Astrocyte (in vitro differentiated cells and primary cell): ENCODE measurements at regions not wholly inside any gene's neighbourhood (a gene's known extent, or its start where the extent isn't known, plus 50 kb on each side); places are given as distances from the start of the nearest gene placed in this dataset.

Experiments
- EZH2 ChIP-seq: IDR thresholded peaks from 2 replicates; pipeline ENCODE4 v1.6.1; 2012; ENCODE audit warnings: mild to moderate bottlenecking, low read length, inconsistent platforms; ENCODE audit not compliant: insufficient read depth
- TF ChIP-seq, protein P1 (sequence below): IDR thresholded peaks from 2 replicates; pipeline ENCODE4 v1.5.1; 2011; ENCODE audit warnings: low read depth, mild to moderate bottlenecking, inconsistent platforms, low read length, moderate library complexity; ENCODE audit not compliant: insufficient read depth

DNA sequence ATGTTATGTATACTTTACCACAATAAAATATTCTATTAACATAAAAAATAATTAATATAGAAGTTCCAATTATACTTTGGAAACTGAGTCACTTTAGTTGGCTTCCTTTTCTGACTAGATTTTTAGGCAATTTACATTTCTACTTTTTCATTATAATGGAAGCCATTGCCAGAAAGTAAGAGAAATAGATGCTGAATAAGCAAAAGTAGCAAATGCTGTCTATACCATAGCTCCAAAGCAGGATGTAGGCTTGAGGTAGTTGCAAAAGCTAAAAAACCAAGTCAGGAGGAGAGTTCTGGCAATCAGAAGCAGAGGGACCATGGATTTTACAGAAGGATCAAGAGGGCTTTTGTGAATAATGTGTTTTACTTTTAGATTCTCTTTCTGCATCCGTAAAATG is 262.4 kb upstream of the TMEM229A start:
- TF ChIP-seq, protein P1, sequence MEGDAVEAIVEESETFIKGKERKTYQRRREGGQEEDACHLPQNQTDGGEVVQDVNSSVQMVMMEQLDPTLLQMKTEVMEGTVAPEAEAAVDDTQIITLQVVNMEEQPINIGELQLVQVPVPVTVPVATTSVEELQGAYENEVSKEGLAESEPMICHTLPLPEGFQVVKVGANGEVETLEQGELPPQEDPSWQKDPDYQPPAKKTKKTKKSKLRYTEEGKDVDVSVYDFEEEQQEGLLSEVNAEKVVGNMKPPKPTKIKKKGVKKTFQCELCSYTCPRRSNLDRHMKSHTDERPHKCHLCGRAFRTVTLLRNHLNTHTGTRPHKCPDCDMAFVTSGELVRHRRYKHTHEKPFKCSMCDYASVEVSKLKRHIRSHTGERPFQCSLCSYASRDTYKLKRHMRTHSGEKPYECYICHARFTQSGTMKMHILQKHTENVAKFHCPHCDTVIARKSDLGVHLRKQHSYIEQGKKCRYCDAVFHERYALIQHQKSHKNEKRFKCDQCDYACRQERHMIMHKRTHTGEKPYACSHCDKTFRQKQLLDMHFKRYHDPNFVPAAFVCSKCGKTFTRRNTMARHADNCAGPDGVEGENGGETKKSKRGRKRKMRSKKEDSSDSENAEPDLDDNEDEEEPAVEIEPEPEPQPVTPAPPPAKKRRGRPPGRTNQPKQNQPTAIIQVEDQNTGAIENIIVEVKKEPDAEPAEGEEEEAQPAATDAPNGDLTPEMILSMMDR, result no peak
- no peak for TF ChIP-seq EZH2
